Calu3 (cell line): ENCODE measurements at regions not wholly inside any gene's neighbourhood (a gene's known extent, or its start where the extent isn't known, plus 50 kb on each side); places are given as distances from the start of the nearest gene placed in this dataset.

Experiments
- BruUV-seq: library from RNA; stranded (reverse); fragments of 400-500 nt; replicated peaks from 2 replicates; lab custom pipeline; 2021; lab: Mats Ljungman, UMichigan
- CTCF ChIA-PET: fragments of 300-600 bp; sonication (Branson Sonifier 250); formaldehyde crosslinking; loops from one replicate; lab custom pipeline; 2022; ENCODE audit warnings: antibody characterized with exemption; lab: Charles Lee
- DNase-seq: peaks from one replicate; pipeline ENCODE4 v3.0.0; 2022
- H3K27ac Mint-ChIP-seq: one replicate; pipeline ENCODE4 v1.8.0; 2022; ENCODE audit warnings: mixed read lengths; ENCODE audit not compliant: unreplicated experiment
- H3K27me3 Mint-ChIP-seq: one replicate; pipeline ENCODE4 v1.8.0; 2022; ENCODE audit warnings: mixed read lengths; ENCODE audit not compliant: unreplicated experiment
- H3K36me3 Mint-ChIP-seq: one replicate; pipeline ENCODE4 v1.8.0; 2022; ENCODE audit warnings: mild to moderate bottlenecking, moderate library complexity, mixed read lengths; ENCODE audit not compliant: insufficient read depth, unreplicated experiment
- H3K4me1 Mint-ChIP-seq: one replicate; pipeline ENCODE4 v1.8.0; 2022; ENCODE audit warnings: mild to moderate bottlenecking, low read depth, mixed read lengths; ENCODE audit not compliant: unreplicated experiment
- H3K4me3 Mint-ChIP-seq: one replicate; pipeline ENCODE4 v1.8.0; 2022; ENCODE audit warnings: mild to moderate bottlenecking, low read depth, moderate library complexity, mixed read lengths; ENCODE audit not compliant: unreplicated experiment
- H3K9me3 Mint-ChIP-seq: one replicate; pipeline ENCODE4 v1.8.0; 2022; ENCODE audit warnings: low read depth, mixed read lengths; ENCODE audit not compliant: unreplicated experiment
- CTCF ChIP-seq: fragments of 200-600 bp; IDR thresholded peaks from one replicate; pipeline ENCODE4 v1.8.0; 2022; ENCODE audit warnings: antibody characterized with exemption; ENCODE audit not compliant: unreplicated experiment
- intact Hi-C: fragments of 100-400 bp; cut with micrococcal nuclease; formaldehyde crosslinking; loops from one replicate; pipeline ENCODE4 v1.10.0; 2022; ENCODE audit not compliant: unreplicated experiment

- Mint-ChIP-seq H3K27ac (no peak overlapping the region), H3K36me3 (no peaks in the 10 kb centered on the region), H3K4me3 (no peak overlapping the region), H3K9me3 (no peaks in the 10 kb centered on the region), H3K4me1 (peaks cover 23% of the 10 kb centered on the region), H3K27me3 (no peaks in the 10 kb centered on the region)
- intact Hi-C loops: loop anchor here (5.0 kb wide), 2 partner anchors 85 to 165 kb away; no protein-coding TSS in a partner anchor
- CTCF ChIA-PET: interaction anchor here (0.8 kb wide), 1 partner anchor 10 kb away, joined by 3 read pairs; no protein-coding TSS in a partner anchor
- no TSS peak for BruUV-seq
- TF ChIP-seq CTCF: no peak
- DNase-seq: peak; percentile 14
Measured at GRCh38 chr2:53182601-53183000, 585.0 kb upstream of the CHAC2 start.

- no peaks in the 10 kb centered on the region for H3K9me3 Mint-ChIP-seq
- peaks cover 23% of the 10 kb centered on the region for H3K4me1 Mint-ChIP-seq
- H3K4me3 Mint-ChIP-seq: no peak overlapping the region
- H3K36me3 Mint-ChIP-seq: no peaks in the 10 kb centered on the region
- CTCF ChIA-PET: interaction anchor here (0.6 kb wide), 1 partner anchor 163 kb away, joined by 3 read pairs; no protein-coding TSS in a partner anchor
- intact Hi-C loops: loop anchor here (5.0 kb wide), 2 partner anchors 84 to 164 kb away; no protein-coding TSS in a partner anchor
- no peak for TF ChIP-seq CTCF
- no peak for DNase-seq
- no peak overlapping the region for H3K27ac Mint-ChIP-seq
- no peaks in the 10 kb centered on the region for H3K27me3 Mint-ChIP-seq
- BruUV-seq: no TSS peak
Measured at GRCh38 chr2:53181759-53182158, 585.8 kb upstream of the CHAC2 start.

- TF ChIP-seq CTCF: no peak
- no peak overlapping the region for H3K27ac Mint-ChIP-seq
- peaks cover 10% of the 10 kb centered on the region for H3K4me1 Mint-ChIP-seq
- intact Hi-C loops: no loop called here
- BruUV-seq: no TSS peak
- H3K27me3 Mint-ChIP-seq: no peaks in the 10 kb centered on the region
- H3K4me3 Mint-ChIP-seq: no peak overlapping the region
- H3K9me3 Mint-ChIP-seq: no peaks in the 10 kb centered on the region
- no peak for DNase-seq
- CTCF ChIA-PET: no interaction called here
- no peaks in the 10 kb centered on the region for H3K36me3 Mint-ChIP-seq
Measured at GRCh38 chr2:53177327-53177726, 590.3 kb upstream of the CHAC2 start.

GRCh38 chr2:53174539-53174938, 593.1 kb upstream of the CHAC2 start:
- intact Hi-C loops: no loop called here
- Mint-ChIP-seq H3K27ac (no peak overlapping the region), H3K9me3 (no peaks in the 10 kb centered on the region), H3K27me3 (no peaks in the 10 kb centered on the region), H3K36me3 (no peaks in the 10 kb centered on the region), H3K4me1 (no peaks in the 10 kb centered on the region), H3K4me3 (no peak overlapping the region)
- CTCF ChIA-PET: no interaction called here
- no peak for TF ChIP-seq CTCF
- no peak for DNase-seq
- BruUV-seq: no TSS peak
